Adrenal gland (tissue), 9 donors: ENCODE measurements at regions not wholly inside any gene's neighbourhood (a gene's known extent, or its start where the extent isn't known, plus 50 kb on each side); places are given as distances from the start of the nearest gene placed in this dataset.

Experiments
- DNase-seq, 7 donors: peaks; one replicate each; pipeline ENCODE4 v3.0.0-alpha.2; 2019 to 2020
- H3K27ac ChIP-seq, 5 donors: fragments of 200-600 bp; sonication (generic) in 4 of 5; 1 replicate in 3 of 5; 2 replicates in 2 of 5; pipeline versions ENCODE4 v1.5.1 to v1.8.0; 2016 to 2020; ENCODE audit warnings: mild to moderate bottlenecking in 1 of 5
- H3K27me3 ChIP-seq: fragments of 200-600 bp; 2 replicates; pipeline ENCODE4 v1.8.0; 2021
- H3K36me3 ChIP-seq, 2 donors: fragments of 200-600 bp; replicated peaks in 1 of 2; 1 replicate in 1 of 2; 2 replicates in 1 of 2; pipeline versions ENCODE4 v1.5.1 to v1.8.0; 2018 to 2022
- H3K4me1 ChIP-seq, 2 donors: fragments of 200-600 bp; replicated peaks in 1 of 2; 1 replicate in 1 of 2; 2 replicates in 1 of 2; pipeline versions ENCODE4 v1.5.1 to v1.8.0; 2018 to 2021
- H3K4me3 ChIP-seq, 4 donors: fragments of 200-600 bp; sonication (generic) in 3 of 4; one replicate each; pipeline ENCODE4 v1.5.1; 2016 to 2018
- H3K9me3 ChIP-seq, 3 donors: fragments of 200-600 bp; sonication (generic) in 1 of 3; replicated peaks in 1 of 3; 1 replicate in 2 of 3; 2 replicates in 1 of 3; pipeline versions ENCODE4 v1.5.1 to v1.8.0; 2016 to 2021
- POLR2A ChIP-seq, 2 donors: fragments of 450-650 bp; IDR thresholded peaks; one replicate each; pipeline ENCODE4 v1.6.1; 2017; ENCODE audit warnings: antibody characterized with exemption in 2 of 2, mild to moderate bottlenecking in 2 of 2, moderate library complexity in 1 of 2
- WGBS, 4 donors: extraction: QIAGEN DNeasy Blood & Tissue Kit in 2 of 4; methylation state at CpG; one replicate each; pipeline versions ENCODE4 v1.1.5 to v1.1.7; 2013 to 2017; 5-methylcytosine and 5-hydroxymethylcytosine counted together
- intact Hi-C, 2 donors: fragments of 100-400 bp; cut with DNase I; formaldehyde crosslinking; loops; one replicate each; pipeline versions ENCODE4 v1.14.1 to v1.15.0; 2022 to 2023
- TF ChIP-seq, protein P1 (sequence below), 6 experiments: fragments of 450-650 bp in 4 of 6; fragments of 200-600 bp in 2 of 6; sonication (generic) in 1 of 6; IDR thresholded peaks; 1 replicate in 5 of 6; 2 replicates in 1 of 6; pipeline versions ENCODE4 v1.5.1 to v1.8.0; 2016 to 2021; ENCODE audit warnings: antibody characterized with exemption in 6 of 6, mild to moderate bottlenecking in 2 of 6, moderate library complexity in 1 of 6
- donor health status: healthy with polysubstance abuse.
- donor health status: Bipolar disorder and iron deficiency.
- donor health status: DM: yes; HTN: yes; CAD: no.
- donor health status: DM: no; HTN: no; CAD: no.
- donor health status: DM: no; HTN: no; CAD: no.

DNA sequence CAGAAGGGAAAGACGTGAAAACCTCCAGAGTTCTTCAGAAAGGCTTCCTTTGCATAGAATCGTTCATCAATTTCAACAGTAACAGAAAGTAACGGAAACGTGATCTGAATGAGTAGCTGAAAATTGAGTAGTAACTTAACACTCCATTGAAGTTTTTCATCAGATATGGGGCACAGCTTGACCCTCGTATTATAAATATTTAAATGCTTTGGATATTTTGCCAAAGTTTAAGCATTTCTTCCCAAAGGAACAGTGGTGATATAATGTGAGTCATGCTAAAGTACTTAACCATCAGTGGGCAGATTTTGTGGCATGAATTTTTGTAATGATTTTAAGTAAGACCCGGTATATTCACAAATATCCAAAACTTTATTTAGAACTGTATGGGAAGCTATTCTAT is 67.4 kb upstream of the ADAMTS19 start:
- no peaks in the 10 kb centered on the region for H3K27me3 ChIP-seq
- no peaks in the 10 kb centered on the region for H3K4me1 ChIP-seq
- no peaks in the 10 kb centered on the region for H3K36me3 ChIP-seq
- 68 to 78% (median 72%) methylated on average over 6 of the region's 6 CpGs for WGBS, 4 donors
- TF ChIP-seq, protein P1, sequence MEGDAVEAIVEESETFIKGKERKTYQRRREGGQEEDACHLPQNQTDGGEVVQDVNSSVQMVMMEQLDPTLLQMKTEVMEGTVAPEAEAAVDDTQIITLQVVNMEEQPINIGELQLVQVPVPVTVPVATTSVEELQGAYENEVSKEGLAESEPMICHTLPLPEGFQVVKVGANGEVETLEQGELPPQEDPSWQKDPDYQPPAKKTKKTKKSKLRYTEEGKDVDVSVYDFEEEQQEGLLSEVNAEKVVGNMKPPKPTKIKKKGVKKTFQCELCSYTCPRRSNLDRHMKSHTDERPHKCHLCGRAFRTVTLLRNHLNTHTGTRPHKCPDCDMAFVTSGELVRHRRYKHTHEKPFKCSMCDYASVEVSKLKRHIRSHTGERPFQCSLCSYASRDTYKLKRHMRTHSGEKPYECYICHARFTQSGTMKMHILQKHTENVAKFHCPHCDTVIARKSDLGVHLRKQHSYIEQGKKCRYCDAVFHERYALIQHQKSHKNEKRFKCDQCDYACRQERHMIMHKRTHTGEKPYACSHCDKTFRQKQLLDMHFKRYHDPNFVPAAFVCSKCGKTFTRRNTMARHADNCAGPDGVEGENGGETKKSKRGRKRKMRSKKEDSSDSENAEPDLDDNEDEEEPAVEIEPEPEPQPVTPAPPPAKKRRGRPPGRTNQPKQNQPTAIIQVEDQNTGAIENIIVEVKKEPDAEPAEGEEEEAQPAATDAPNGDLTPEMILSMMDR (IDR thresholded peaks at IDR 0.05) = no peak
- no peak for TF ChIP-seq POLR2A (IDR thresholded peaks at IDR 0.05)
- H3K9me3 ChIP-seq = no peaks in the 10 kb centered on the region
- no peak overlapping the region for H3K27ac ChIP-seq
- intact Hi-C loops = no loop called here
- H3K4me3 ChIP-seq = no peak overlapping the region
- no peak for DNase-seq

DNA sequence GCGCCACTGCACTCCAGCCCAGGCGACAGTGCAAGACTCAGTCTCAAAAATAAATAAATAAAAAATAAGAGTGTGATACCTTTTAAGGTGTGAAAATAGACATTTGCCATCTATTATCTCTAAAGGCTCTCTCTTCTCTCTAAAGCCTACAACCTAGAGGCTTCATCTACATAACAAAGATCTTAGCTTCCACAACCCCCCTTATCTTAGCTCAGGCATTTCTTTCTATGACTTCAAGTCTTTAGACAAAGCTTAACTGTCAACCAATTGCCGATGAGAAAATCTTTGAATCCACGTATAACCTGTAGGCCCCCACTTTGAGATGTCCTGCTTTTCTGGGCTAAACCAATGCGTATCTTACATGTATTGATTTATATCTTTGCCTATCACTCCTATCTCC is 64.9 kb upstream of the ADAMTS19 start:
- Histone ChIP-seq H3K36me3 (no peaks in the 10 kb centered on the region), H3K27me3 (no peaks in the 10 kb centered on the region), H3K4me3 (no peak overlapping the region), H3K27ac (no peak overlapping the region), H3K9me3 (no peaks in the 10 kb centered on the region), H3K4me1 (no peaks in the 10 kb centered on the region)
- DNase-seq = no peak
- TF ChIP-seq, protein P1 (IDR thresholded peaks at IDR 0.05) = no peak
- no peak for TF ChIP-seq POLR2A (IDR thresholded peaks at IDR 0.05)
- intact Hi-C loops = no loop called here
- WGBS, 4 donors = 94 to 98% (median 96%) methylated on average over 5 of the region's 5 CpGs

DNA sequence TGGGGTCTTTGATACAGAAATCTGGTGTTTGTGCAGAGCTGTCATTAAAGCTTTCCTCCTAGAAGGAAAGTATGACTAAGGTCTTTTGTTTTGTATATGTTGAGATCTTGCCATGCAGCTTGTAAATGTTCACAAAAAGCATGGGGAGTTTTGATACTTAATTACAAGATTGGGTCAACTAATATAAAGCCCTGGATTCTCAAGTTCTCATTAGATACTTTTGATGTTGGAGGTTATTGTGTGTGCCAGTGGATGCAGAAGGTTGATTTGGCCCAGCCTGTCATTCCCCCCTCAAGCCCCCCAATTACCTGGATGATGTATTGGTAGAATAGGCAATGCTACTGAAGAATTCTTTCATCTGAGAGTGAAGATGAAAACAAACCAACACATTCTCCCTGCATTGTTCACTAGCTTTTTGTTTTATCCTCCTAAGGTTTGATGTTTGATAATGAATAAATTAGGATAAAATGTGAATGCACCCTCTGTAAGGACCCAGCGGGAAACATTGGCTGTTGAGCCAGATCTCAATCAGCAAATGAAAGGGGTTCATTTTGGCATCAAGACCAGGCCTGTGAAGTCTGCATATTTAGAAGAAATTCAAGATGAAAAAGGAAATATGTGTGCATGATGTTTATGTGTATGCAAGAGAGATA is 61.9 kb upstream of the ADAMTS19 start:
- no peaks in the 10 kb centered on the region for H3K4me1 ChIP-seq
- no peak overlapping the region for H3K27ac ChIP-seq
- 77 to 90% (median 86%) methylated on average over 1 of the region's 1 CpG for WGBS, 4 donors
- no peak for TF ChIP-seq POLR2A (IDR thresholded peaks at IDR 0.05)
- TF ChIP-seq, protein P1 (IDR thresholded peaks at IDR 0.05) = no peak
- intact Hi-C loops = no loop called here
- no peaks in the 10 kb centered on the region for H3K27me3 ChIP-seq
- H3K9me3 ChIP-seq = no peaks in the 10 kb centered on the region
- DNase-seq = no peak
- no peaks in the 10 kb centered on the region for H3K36me3 ChIP-seq
- no peak overlapping the region for H3K4me3 ChIP-seq

DNA sequence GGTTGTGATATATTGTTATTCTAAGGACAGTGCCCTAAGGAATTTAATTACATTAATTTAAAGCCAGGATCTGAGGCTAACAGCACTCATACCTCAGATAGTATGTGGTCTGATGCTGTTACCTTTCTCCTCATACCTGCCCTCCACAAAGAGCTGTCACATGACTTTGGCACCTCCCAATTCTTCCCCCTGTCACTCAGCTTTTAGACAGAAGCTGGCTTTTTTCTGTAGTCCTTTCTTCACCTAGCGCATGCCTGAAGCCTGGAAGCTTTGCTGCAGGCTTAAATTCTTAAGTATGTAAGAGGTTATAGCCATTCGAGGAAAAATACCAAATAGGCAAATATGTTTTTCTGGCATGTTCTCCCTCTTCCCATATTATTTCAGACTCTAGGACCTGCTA is 61.0 kb upstream of the ADAMTS19 start:
- Histone ChIP-seq H3K27ac (no peak overlapping the region), H3K4me1 (no peaks in the 10 kb centered on the region), H3K4me3 (no peak overlapping the region), H3K27me3 (no peaks in the 10 kb centered on the region), H3K36me3 (no peaks in the 10 kb centered on the region), H3K9me3 (no peaks in the 10 kb centered on the region)
- intact Hi-C loops = no loop called here
- DNase-seq = no peak
- TF ChIP-seq, protein P1 (IDR thresholded peaks at IDR 0.05) = no peak
- no peak for TF ChIP-seq POLR2A (IDR thresholded peaks at IDR 0.05)
- WGBS, 4 donors = 77 to 91% (median 84%) methylated on average over 2 of the region's 2 CpGs
